Erythroblast (primary cell): ENCODE measurements at regions not wholly inside any gene's neighbourhood (a gene's known extent, or its start where the extent isn't known, plus 50 kb on each side); places are given as distances from the start of the nearest gene placed in this dataset.

ENCODE experiments used
- GATA1 ChIP-seq: IDR thresholded peaks from 2 replicates; pipeline ENCODE4 v1.6.1; 2011; ENCODE audit warnings: low read depth, mild to moderate bottlenecking, control low read depth, low read length, moderate library complexity
- POLR2A ChIP-seq: IDR thresholded peaks from 2 replicates; pipeline ENCODE4 v1.6.1; 2011; ENCODE audit warnings: mild to moderate bottlenecking, low read length

DNA sequence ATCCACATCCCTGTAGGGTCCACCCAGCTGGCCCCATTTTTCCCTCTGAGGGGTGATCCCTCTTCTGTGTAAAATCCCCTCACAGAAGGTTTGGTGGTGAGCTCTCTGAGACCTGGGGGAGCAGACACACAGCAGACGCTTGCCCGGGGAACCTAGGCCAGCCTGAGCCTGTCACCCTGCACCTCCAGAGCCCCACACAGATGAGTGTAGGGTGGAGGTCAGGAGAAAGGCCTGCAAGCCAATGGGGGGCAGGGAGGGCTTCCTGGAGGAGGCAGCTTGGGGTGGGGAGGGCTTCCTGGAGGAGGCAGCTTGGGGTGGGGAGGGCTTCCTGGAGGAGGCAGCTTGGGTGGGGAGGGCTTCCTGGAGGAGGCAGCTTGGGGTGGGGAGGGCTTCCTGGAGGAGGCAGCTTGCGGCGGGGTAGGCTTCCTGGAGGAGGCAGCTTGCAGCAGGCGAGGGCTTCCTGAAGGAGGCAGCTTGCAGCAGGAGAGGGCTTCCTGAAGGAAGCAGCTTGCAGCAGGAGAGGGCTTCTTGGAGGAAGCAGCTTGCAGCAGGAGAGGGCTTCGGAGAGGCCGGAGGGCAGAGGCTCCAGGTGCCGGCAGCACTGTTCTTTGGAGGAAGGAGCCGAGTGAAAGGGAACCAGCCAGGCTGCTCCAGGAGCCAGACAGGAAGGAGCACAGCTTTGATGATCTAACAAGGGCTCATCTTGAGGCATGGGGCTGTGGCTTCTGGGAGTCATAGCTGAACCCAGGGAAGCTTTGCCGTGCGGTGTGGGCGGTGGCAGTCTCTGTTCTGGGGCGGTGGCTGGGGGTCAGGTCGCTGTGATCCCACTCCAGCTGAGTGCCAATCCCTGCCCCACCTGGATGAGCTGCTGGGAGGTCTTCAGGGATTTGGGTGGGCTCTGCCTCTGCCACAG is 83.7 kb upstream of the ZNF469 start:
- TF ChIP-seq POLR2A (no peak), GATA1 (no peak)
